GM23248 (cell line): ENCODE measurements at regions not wholly inside any gene's neighbourhood (a gene's known extent, or its start where the extent isn't known, plus 50 kb on each side); places are given as distances from the start of the nearest gene placed in this dataset.

Source experiments
- DNase-seq: peaks from one replicate; pipeline ENCODE4 v3.0.0-alpha.2; 2015
- H2AFZ ChIP-seq: fragments of 200-600 bp; sonication (generic); 2 replicates; pipeline ENCODE4 v1.6.1; 2016; ENCODE audit warnings: antibody characterized with exemption
- H3F3A ChIP-seq: fragments of 200-600 bp; sonication (generic); 2 replicates; pipeline ENCODE4 v1.6.1; 2016; ENCODE audit warnings: mild to moderate bottlenecking, antibody characterized with exemption, mixed run types; ENCODE audit not compliant: insufficient read depth
- H3K27ac ChIP-seq: fragments of 200-600 bp; sonication (generic); 2 replicates; pipeline ENCODE4 v1.5.1; 2016; ENCODE audit warnings: mild to moderate bottlenecking
- H3K27me3 ChIP-seq: fragments of 200-600 bp; sonication (generic); replicated peaks from 2 replicates; pipeline ENCODE4 v1.6.1; 2016; ENCODE audit warnings: mild to moderate bottlenecking; ENCODE audit not compliant: insufficient read depth
- H3K36me3 ChIP-seq: fragments of 200-600 bp; sonication (generic); 2 replicates; pipeline ENCODE4 v1.6.1; 2016; ENCODE audit warnings: low read depth, mild to moderate bottlenecking
- H3K4me1 ChIP-seq: fragments of 200-600 bp; sonication (generic); 2 replicates; pipeline ENCODE4 v1.6.1; 2016; ENCODE audit warnings: mild to moderate bottlenecking; ENCODE audit not compliant: insufficient read depth
- H3K4me2 ChIP-seq: fragments of 200-600 bp; sonication (generic); one replicate; pipeline ENCODE4 v1.6.1; 2016; ENCODE audit warnings: mild to moderate bottlenecking; ENCODE audit not compliant: unreplicated experiment
- H3K4me3 ChIP-seq: fragments of 200-600 bp; sonication (generic); 2 replicates; pipeline ENCODE4 v1.5.1; 2016; ENCODE audit warnings: mild to moderate bottlenecking
- H3K79me2 ChIP-seq: fragments of 200-600 bp; sonication (generic); 2 replicates; pipeline ENCODE4 v1.6.1; 2016; ENCODE audit warnings: mild to moderate bottlenecking; ENCODE audit not compliant: insufficient read depth
- H3K9ac ChIP-seq: fragments of 200-600 bp; sonication (generic); 2 replicates; pipeline ENCODE4 v1.6.1; 2016; ENCODE audit warnings: mild to moderate bottlenecking
- H3K9me2 ChIP-seq: fragments of 200-600 bp; sonication (generic); 2 replicates; pipeline ENCODE4 v1.6.1; 2016; ENCODE audit warnings: mixed run types, mild to moderate bottlenecking, moderate library complexity; ENCODE audit not compliant: insufficient read depth
- H3K9me3 ChIP-seq: fragments of 200-600 bp; sonication (generic); one replicate; pipeline ENCODE4 v1.6.1; 2017; ENCODE audit warnings: low read depth
- H4K20me1 ChIP-seq: fragments of 200-600 bp; sonication (generic); 2 replicates; pipeline ENCODE4 v1.6.0; 2016; ENCODE audit not compliant: insufficient read depth
- EZH2 ChIP-seq: fragments of 200-600 bp; sonication (generic); IDR thresholded peaks from 2 replicates; pipeline ENCODE4 v1.6.1; 2018; ENCODE audit warnings: antibody characterized with exemption, mild to moderate bottlenecking; ENCODE audit not compliant: insufficient read depth, poor library complexity, severe bottlenecking
- EZH2phosphoT487 ChIP-seq: fragments of 200-600 bp; sonication (generic); IDR thresholded peaks from 2 replicates; pipeline ENCODE4 v1.6.1; 2018; ENCODE audit warnings: antibody characterized with exemption, moderate library complexity, mild to moderate bottlenecking, low read depth; ENCODE audit not compliant: insufficient read depth
- WGBS, 2 experiments: methylation state at CpG; one replicate each; pipeline ENCODE4 v1.1.6; 2015 to 2017; ENCODE audit warnings: low lambda C conversion rate in 2 of 2, low coverage in 1 of 2; ENCODE audit errors: missing lambda C conversion rate in 2 of 2; 5-methylcytosine and 5-hydroxymethylcytosine counted together
- in situ Hi-C: fragments of 300-500 bp; cut with MboI; formaldehyde crosslinking; loops from 2 replicates; pipeline ENCODE4 v1.15.0; 2020

DNA sequence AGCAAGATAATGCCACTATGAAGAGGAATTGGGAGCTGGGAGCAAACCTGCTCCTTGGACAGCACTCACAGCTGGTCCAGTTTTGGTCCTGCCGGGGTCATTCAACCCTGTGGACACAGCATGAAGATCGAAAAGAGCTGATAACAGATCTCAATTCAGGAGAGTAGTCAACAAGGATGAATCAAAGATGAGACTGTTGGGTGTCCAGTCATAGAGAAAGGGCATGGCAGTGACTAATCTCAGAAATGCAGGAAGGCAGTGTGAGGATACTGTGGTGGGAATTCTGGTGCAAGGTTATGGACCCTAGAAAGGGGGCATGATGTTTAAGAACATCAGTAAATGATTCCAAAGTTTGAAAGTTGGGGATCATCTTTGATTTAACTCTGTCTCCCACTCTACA lies 261.4 kb upstream of the ZP4 start:
- Histone ChIP-seq H3K9me3 (no peaks in the 10 kb centered on the region), H3K4me3 (no peak overlapping the region), H3K9ac (no peak overlapping the region), H3F3A (no peaks in the 10 kb centered on the region), H3K4me2 (no peak overlapping the region), H4K20me1 (no peaks in the 10 kb centered on the region), H3K4me1 (no peaks in the 10 kb centered on the region), H3K79me2 (no peaks in the 10 kb centered on the region), H3K27me3 (no peaks in the 10 kb centered on the region), H3K9me2 (no peaks in the 10 kb centered on the region), H2AFZ (no peak overlapping the region), H3K36me3 (no peaks in the 10 kb centered on the region), H3K27ac (no peak overlapping the region)
- TF ChIP-seq EZH2phosphoT487 (no peak), EZH2 (no peak)
- DNase-seq = no peak
- WGBS, 2 experiments = 3 to 4% methylated on average over 2 of the region's 2 CpGs
- in situ Hi-C loops = no loop called here

DNA sequence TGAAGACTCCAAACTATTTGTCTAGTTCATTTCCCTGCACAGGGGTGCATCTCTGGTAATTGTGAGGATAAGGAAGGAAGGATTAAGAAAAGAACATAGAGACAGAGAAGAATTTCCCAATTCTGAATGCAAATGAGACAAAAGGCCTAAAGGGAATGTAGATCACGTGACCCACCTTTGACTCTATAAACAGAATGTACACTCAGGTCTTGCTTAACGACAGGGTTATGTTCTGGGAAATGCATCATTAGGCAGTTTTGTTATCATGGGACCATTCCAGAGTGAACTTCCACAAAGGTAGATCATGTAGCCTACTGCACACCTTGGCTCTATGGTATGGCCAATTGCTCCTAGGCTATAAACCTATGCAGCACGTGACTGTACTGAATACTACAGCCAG lies 252.3 kb upstream of the ZP4 start:
- no peaks in the 10 kb centered on the region for H3K27me3 ChIP-seq
- H3F3A ChIP-seq = no peaks in the 10 kb centered on the region
- no peak for DNase-seq
- no peak for TF ChIP-seq EZH2phosphoT487
- no peak for TF ChIP-seq EZH2
- H3K4me2 ChIP-seq = no peak overlapping the region
- H3K4me3 ChIP-seq = no peak overlapping the region
- no peaks in the 10 kb centered on the region for H4K20me1 ChIP-seq
- no peak overlapping the region for H3K27ac ChIP-seq
- no peak overlapping the region for H3K9ac ChIP-seq
- H3K4me1 ChIP-seq = no peaks in the 10 kb centered on the region
- H3K9me2 ChIP-seq = no peaks in the 10 kb centered on the region
- in situ Hi-C loops = no loop called here
- H2AFZ ChIP-seq = no peak overlapping the region
- no peaks in the 10 kb centered on the region for H3K9me3 ChIP-seq
- H3K79me2 ChIP-seq = no peaks in the 10 kb centered on the region
- WGBS, 2 experiments = 4 to 6% methylated on average over 3 of the region's 3 CpGs
- no peaks in the 10 kb centered on the region for H3K36me3 ChIP-seq

- no peak for TF ChIP-seq EZH2
- TF ChIP-seq EZH2phosphoT487 = no peak
- Histone ChIP-seq H3K9ac (no peak overlapping the region), H2AFZ (no peak overlapping the region), H3K4me1 (no peaks in the 10 kb centered on the region), H3K79me2 (no peaks in the 10 kb centered on the region), H3K4me2 (no peak overlapping the region), H3K4me3 (no peak overlapping the region), H3F3A (no peaks in the 10 kb centered on the region), H3K9me2 (no peaks in the 10 kb centered on the region), H3K9me3 (no peaks in the 10 kb centered on the region), H3K36me3 (no peaks in the 10 kb centered on the region), H3K27ac (no peak overlapping the region), H4K20me1 (no peaks in the 10 kb centered on the region), H3K27me3 (no peaks in the 10 kb centered on the region)
- in situ Hi-C loops = no loop called here
- DNase-seq = no peak
- WGBS, 2 experiments = 0 to 11% methylated on average over 1 of the region's 1 CpG
These were observed 250.6 kb upstream of the ZP4 start for GRCh38 chr1:238141353-238141752.

DNA sequence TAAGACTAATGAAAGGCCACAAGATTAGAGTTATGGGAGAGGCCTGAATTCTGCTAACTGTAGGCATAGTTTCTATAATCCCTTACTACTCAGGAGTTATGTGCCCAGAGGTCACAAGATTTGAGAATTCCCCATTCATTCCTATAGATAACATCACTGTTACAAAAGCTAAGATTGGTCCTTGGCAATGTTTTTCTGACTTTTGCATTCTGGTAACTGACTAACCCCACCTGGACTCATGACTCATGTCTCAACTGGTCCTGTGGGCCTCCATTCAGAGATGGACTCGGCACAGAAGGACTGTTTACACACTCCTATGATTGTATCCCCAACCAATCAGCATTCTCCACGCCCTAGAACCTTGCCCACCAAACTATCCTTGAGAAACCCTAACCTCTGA lies 249.0 kb upstream of the ZP4 start:
- in situ Hi-C loops = no loop called here
- Histone ChIP-seq H3K4me2 (no peak overlapping the region), H3K9me3 (no peaks in the 10 kb centered on the region), H3K79me2 (no peaks in the 10 kb centered on the region), H2AFZ (no peak overlapping the region), H3K36me3 (no peaks in the 10 kb centered on the region), H3K9ac (no peak overlapping the region), H3K4me3 (no peak overlapping the region), H3K27ac (no peak overlapping the region), H3F3A (no peaks in the 10 kb centered on the region), H3K27me3 (no peaks in the 10 kb centered on the region), H4K20me1 (no peaks in the 10 kb centered on the region), H3K9me2 (no peaks in the 10 kb centered on the region), H3K4me1 (no peaks in the 10 kb centered on the region)
- DNase-seq = no peak
- 0% methylated on average over 2 of the region's 2 CpGs for WGBS, 2 experiments
- TF ChIP-seq EZH2phosphoT487 = no peak
- no peak for TF ChIP-seq EZH2

GRCh38 chr1:238138059-238138626 lies 247.4 kb upstream of the ZP4 start:
- no peak overlapping the region for H3K4me3 ChIP-seq
- no peaks in the 10 kb centered on the region for H3K27me3 ChIP-seq
- H4K20me1 ChIP-seq = no peaks in the 10 kb centered on the region
- in situ Hi-C loops = no loop called here
- H2AFZ ChIP-seq = no peak overlapping the region
- H3K36me3 ChIP-seq = no peaks in the 10 kb centered on the region
- H3K9me2 ChIP-seq = no peaks in the 10 kb centered on the region
- H3F3A ChIP-seq = no peaks in the 10 kb centered on the region
- no peaks in the 10 kb centered on the region for H3K9me3 ChIP-seq
- H3K9ac ChIP-seq = no peak overlapping the region
- DNase-seq = no peak
- no peak overlapping the region for H3K27ac ChIP-seq
- no peaks in the 10 kb centered on the region for H3K79me2 ChIP-seq
- no peaks in the 10 kb centered on the region for H3K4me1 ChIP-seq
- TF ChIP-seq EZH2phosphoT487 (no peak), EZH2 (no peak)
- 20 to 24% methylated on average over 6 of the region's 6 CpGs for WGBS, 2 experiments
- H3K4me2 ChIP-seq = no peak overlapping the region
